Stimulated activated CD4-positive, alpha-beta T cell treated with anti-CD3 and anti-CD28 coated beads, Interleukin-15, amount 100 ng/mL, for 48 hours (primary cell): ENCODE measurements at regions not wholly inside any gene's neighbourhood (a gene's known extent, or its start where the extent isn't known, plus 50 kb on each side); places are given as distances from the start of the nearest gene placed in this dataset.
"Not testable (repeated sequence)": the region's sequence is repeated elsewhere in the genome, so short reads cannot be mapped to it uniquely, and the experiment has no call there.

Experiments used
- DNase-seq, 2 donors: peaks; one replicate each; pipeline ENCODE4 v3.0.0-alpha.2; 2020; ENCODE audit warnings: low read depth in 2 of 2

GRCh38 chr16:86713021-86713631, 134.8 kb downstream of the FOXL1 start:
- no peak for DNase-seq

GRCh38 chr16:86714166-86714565, 135.8 kb downstream of the FOXL1 start:
- DNase-seq: no peak

- no peak for DNase-seq
Measured at GRCh38 chr16:86716649-86717048, 138.3 kb downstream of the FOXL1 start.

- DNase-seq: no peak
Measured at GRCh38 chr16:86718118-86718517, 139.8 kb downstream of the FOXL1 start.

GRCh38 chr16:86722970-86723369, 144.6 kb downstream of the FOXL1 start:
- DNase-seq: no peak

- no peak for DNase-seq
Measured at GRCh38 chr16:86723689-86724088, 145.3 kb downstream of the FOXL1 start.

- no peak for DNase-seq
Measured at GRCh38 chr16:86725401-86725800, 147.1 kb downstream of the FOXL1 start.

GRCh38 chr16:86726340-86726739, 148.0 kb downstream of the FOXL1 start:
- DNase-seq: no peak

- DNase-seq: no peak
Measured at GRCh38 chr16:86727131-86727530, 148.8 kb downstream of the FOXL1 start.

- DNase-seq: no peak
Measured at GRCh38 chr16:86727632-86728031, 149.3 kb downstream of the FOXL1 start.

- no peak for DNase-seq
Measured at GRCh38 chr16:86729686-86730085, 151.3 kb downstream of the FOXL1 start.

- no peak for DNase-seq
Measured at GRCh38 chr16:86730086-86730485, 151.7 kb downstream of the FOXL1 start.

GRCh38 chr16:86730597-86730996, 152.2 kb downstream of the FOXL1 start:
- no peak for DNase-seq

- DNase-seq: no peak
Measured at GRCh38 chr16:86732621-86733295, 154.4 kb downstream of the FOXL1 start.

GRCh38 chr16:86733546-86734254, 155.4 kb downstream of the FOXL1 start:
- DNase-seq: no peak

GRCh38 chr16:86734543-86735460, 156.5 kb downstream of the FOXL1 start:
- no peak for DNase-seq

- DNase-seq: no peak
Measured at GRCh38 chr16:86735727-86736126, 157.4 kb downstream of the FOXL1 start.

- no peak for DNase-seq
Measured at GRCh38 chr16:86736502-86736901, 158.2 kb downstream of the FOXL1 start.

GRCh38 chr16:86737083-86737482, 158.7 kb downstream of the FOXL1 start:
- no peak for DNase-seq

- not testable (repeated sequence) for DNase-seq
Measured at GRCh38 chr16:86738322-86738721, 160.0 kb downstream of the FOXL1 start.

GRCh38 chr16:86739178-86739577, 160.8 kb downstream of the FOXL1 start:
- DNase-seq: no peak

GRCh38 chr16:86739808-86740207, 161.5 kb downstream of the FOXL1 start:
- no peak for DNase-seq
